HG03095 (cell line): ENCODE measurements at regions not wholly inside any gene's neighbourhood (a gene's known extent, or its start where the extent isn't known, plus 50 kb on each side); places are given as distances from the start of the nearest gene placed in this dataset.

Experiments
- ATAC-seq: cut with Tn5 transposase; IDR thresholded peaks from one replicate; pipeline ENCODE4 v1.9.1; 2021; ENCODE audit warnings: moderate library complexity; ENCODE audit not compliant: unreplicated experiment

DNA sequence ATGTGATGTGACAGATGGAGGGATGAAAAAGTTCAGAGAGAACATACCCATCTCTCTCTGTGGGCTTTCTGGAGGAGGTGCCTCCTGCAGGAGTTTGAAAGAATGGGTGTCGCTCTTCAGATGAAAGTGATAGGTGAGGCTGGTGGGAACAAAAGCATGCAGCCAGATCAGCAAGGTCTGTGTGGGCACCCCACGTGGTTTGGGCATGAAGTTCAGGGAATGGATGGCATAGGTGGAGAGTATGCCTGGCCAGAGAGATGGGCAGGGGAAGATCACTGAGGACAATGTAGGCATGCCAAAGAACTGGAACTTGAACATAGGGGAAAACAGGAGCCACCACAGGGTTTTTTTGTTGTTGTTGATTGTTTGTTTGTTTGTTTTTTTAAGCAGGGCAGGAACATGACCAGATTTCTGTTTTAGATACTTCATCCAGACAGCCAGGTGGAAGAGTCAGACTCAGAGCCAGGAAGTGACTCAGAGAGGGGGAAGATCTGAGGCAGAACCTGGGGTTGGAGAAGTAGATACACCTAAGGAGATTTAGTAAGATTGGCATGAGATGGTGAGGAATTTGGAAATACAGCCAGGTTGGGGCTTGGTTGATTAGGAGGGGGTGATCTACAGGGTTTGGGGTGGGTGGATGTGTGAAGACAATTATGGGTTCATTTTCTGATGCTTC lies 64.8 kb upstream of the CLSTN2 start:
- ATAC-seq: no peak

- no peak for ATAC-seq
Measured at GRCh38 chr3:139868773-139869172, 66.2 kb upstream of the CLSTN2 start.

DNA sequence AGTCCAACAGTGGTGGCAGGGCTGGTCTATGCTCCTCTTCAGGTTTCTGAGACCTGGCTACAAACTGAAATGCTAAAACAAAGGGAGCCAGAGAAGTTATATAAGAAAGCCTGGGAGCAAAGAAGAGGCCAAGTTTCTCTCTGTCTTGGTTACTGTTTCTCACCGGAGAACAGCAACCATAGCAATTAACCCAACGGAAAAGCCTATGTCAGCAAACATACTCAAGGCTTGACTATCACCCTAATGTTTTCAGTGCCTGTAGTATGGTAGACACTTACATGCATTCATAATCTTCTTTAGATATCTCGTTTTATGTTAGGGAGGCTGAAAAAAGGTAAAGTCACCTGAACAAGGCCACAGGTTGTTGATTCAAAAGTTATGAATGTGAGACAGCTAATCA lies 86.3 kb upstream of the CLSTN2 start:
- no peak for ATAC-seq

- no peak for ATAC-seq
Measured at GRCh38 chr3:139846729-139847128, 88.3 kb upstream of the CLSTN2 start.

DNA sequence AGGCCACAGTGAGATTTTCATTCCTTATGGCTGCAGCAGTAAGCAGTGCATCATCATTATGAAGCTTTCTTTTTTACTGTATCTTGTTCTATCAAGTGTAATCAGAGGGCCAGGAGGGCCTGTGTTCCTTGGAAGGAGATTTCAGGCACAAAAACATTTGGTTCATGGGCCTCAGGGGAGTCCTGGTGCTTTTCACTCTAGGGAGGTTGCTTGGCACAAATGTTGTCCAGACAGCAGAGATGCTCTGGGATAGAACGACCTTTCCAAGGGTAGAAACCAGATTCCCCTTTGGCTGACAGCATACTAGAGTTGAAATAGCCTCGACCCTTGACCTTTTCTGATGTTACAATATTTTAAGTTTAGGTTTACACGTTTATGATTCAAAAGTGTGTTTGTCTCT lies 95.3 kb upstream of the CLSTN2 start:
- no peak for ATAC-seq

DNA sequence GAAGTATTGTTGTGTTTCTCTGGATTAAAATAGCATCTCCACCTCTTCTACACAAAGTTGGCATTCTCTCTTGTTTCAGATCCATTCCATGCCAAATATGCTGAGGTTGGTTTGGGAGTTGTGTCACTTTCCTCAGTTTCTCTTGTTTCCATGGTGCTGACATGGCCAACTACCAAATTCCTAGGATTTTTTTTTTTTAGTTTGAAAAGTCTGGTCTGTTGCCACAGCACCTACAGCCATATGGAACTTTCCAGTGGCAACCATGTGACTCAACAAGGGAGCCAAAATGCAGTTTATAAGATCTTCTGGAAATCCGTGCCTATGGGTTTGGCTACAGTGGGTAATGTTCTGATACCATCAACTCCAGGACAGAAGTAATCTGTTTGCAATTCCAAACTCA lies 96.0 kb upstream of the CLSTN2 start:
- ATAC-seq: no peak

DNA sequence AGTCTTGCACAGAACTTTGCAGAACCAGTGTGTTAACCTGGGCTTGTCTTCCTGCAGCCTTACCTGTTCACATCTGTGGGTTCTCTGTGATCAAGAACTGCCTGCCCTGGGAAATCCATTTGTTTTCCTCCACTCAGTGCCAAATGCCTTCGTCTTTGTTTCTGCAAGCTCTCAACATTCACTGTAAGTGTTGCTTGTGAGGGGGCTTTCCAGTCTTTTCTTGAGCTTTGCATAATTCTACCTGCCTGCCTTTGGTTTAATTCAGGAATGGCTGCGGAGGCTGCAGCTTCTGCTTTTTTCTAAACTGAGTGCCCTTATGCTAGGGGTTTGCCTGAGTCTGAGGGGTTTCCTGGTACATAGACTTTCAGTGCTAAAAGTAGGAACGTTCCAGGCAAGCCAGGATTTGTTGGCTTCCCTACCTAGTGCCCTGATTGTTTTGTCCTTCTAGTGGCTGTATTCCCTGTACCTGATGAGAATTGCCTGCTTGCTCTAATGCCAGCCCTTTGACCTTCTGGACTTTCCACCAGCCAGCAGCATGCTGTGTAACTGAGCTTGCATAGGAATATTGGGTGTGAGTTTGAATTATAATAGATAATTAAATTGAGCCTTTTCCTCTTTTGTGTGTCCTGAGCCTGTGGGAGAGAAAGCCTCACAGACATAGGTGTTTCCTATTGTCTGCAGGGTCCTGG lies 96.6 kb upstream of the CLSTN2 start:
- no peak for ATAC-seq

DNA sequence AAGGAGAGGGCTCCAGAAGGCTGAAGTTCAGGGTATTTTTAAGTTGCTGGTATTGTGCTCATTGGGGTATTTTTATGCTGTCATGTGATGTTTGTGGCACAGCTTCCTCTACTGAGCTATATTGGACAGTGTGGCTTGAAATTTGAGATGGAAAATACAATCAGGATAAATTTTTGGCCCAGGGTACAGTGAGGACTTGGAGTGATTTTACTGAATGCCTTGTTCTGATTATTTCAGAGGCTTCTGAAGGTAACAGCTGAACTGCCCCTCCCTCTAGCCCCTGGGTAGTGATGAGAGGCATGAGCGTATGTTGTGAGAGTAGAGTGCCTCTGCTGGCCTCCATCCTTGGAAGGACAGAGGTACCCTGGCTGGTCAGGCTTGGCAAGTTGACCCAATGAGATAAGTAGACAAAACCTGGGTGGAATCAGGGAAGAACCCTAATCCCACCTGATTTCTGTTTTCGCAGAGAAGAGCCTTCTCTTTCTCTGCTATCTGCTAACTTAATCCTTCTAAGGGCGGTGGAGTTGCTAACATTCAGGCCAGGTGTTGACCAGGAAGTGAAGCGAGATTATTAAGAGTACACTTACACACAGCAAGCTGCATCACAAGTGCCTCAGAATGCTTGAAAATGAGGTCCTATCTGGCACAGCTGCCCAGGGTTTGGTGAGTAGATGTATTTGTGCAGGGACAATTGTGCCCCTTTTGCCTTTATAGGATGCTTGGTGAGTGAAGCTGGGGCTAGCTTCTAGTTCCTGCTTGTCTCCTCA lies 98.1 kb upstream of the CLSTN2 start:
- no peak for ATAC-seq

DNA sequence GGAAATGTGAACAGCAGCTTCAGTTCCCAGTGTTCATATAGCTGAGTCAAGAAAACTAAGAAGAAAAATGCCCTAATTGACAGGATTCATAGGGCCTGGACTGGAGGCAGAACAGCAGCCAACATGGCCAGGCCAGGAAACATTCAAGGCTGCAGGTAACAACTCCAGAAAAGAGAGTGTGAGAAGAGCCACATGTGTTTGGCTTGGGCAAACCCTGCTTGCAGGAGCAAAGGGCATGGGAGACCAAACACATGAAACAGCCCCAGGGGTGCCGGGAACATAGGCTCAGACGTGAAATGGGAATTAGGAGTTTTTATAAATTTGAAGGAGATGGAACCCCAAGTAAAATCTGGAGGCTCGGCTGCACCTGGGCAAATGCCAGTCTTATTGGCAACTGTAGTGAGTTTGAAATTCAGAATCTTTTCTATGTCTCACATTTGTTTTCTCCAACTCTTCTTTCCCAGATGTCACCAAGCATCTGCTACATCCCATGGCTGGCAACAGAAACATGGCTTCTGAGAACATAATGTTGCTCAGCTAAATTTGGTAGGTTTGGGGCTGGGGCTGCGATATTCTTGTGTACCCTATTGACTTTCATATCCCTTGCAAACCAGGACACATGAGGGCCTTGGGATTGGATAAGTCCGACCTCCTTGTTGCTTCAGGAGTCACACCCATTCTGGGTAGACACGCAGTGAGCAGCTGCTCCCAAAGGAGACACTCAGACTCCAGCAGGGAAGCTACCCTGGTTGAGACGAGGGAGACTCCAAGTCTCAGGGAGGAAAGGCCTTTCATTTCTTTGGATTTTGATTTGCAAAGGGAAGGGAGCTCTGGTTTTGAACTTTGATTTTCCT lies 98.9 kb upstream of the CLSTN2 start:
- ATAC-seq: no peak

GRCh38 chr3:139832998-139833397 lies 102.0 kb upstream of the CLSTN2 start:
- ATAC-seq: no peak

GRCh38 chr3:139830817-139831216 lies 104.2 kb upstream of the CLSTN2 start:
- no peak for ATAC-seq

GRCh38 chr3:139827833-139828232 lies 107.2 kb upstream of the CLSTN2 start:
- ATAC-seq: no peak

GRCh38 chr3:139824864-139825263 lies 110.1 kb upstream of the CLSTN2 start:
- no peak for ATAC-seq

DNA sequence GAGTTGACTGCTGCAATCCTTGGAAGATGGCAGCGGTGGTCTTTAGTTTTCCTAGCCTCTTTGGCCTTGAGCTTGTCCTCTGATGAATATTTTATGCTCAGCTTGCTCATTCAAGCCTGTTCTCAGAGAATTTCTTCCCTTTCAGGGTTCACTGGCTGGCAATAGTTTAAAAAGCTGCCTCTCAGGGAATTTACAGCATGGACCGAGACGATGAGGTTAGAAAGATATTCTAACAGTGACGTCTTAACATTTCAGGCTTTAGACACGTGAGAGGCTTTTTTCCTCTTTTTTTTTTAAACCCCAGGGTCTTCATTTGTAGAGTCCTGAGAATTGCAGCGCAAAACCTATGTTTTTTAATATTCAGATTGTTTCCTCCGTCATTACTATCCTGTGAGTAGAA lies 120.3 kb upstream of the CLSTN2 start:
- no peak for ATAC-seq

DNA sequence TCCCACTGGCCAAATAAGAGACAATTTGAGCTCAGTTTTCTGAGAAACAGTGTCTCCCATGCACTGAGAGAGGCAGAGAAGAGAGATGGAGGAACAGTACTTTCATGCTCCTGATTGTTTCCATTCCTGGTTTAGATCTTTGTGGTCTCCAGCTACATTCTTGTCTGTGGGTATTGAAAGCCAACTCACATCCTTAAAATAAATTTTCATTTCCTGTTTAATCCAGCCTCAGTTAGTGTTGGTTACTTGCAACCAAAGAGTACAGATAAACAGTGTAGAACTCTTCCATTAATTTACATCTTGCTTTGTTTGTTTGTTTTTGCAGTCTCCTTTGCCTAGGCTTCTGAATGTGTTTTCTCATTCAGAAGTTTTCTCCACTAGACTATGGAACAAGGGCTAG lies 123.7 kb upstream of the CLSTN2 start:
- ATAC-seq: no peak

- ATAC-seq: no peak
Measured at GRCh38 chr3:139808201-139808600, 126.8 kb upstream of the CLSTN2 start.

DNA sequence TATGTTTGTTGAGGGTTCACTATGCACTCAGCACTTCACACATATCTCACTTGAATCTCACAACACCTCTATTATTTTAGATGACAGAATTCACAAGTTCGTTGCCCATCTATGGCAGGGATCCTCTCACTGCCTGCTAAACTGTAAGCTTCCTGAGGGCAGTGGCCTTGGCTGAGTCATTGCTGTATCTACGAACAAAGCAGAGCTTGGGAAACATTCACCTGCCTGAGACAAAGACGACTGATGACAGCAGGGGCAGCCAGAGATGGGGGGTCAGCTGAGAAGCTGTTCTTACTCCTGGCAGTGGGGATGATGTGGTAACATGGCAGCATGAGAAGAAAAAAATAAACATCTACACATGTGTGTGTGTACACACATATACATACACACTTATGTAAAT lies 125.5 kb upstream of the NMNAT3 start:
- no peak for ATAC-seq

DNA sequence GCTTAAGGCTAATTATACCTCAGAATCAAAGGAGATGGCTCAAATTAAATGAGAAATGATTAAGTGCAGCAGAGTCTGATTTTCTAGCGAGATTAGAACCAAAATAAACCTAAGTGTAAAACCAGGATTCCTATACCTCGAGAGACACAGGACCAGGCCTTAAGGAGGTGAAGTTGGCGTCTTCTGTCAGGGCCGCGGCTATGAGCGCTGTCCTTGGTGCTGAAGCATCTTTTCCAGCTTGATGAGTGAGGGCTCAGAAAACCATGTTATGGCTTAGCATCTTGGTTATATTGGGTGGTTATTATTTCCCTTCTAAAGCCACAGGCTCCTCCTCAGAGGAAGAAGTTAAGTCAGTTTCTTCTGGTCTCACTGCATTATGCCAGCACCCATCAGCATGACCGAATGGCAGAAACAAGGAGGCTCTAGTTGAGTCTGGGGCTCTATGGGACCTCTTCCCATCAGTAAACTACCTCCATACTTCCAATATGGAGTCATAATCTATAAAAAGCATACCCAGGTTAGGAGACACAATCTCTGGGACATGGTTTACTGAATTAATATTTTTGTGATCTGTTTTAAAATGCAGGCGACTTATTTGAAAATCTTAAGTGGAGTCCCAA lies 120.1 kb upstream of the NMNAT3 start:
- no peak for ATAC-seq

DNA sequence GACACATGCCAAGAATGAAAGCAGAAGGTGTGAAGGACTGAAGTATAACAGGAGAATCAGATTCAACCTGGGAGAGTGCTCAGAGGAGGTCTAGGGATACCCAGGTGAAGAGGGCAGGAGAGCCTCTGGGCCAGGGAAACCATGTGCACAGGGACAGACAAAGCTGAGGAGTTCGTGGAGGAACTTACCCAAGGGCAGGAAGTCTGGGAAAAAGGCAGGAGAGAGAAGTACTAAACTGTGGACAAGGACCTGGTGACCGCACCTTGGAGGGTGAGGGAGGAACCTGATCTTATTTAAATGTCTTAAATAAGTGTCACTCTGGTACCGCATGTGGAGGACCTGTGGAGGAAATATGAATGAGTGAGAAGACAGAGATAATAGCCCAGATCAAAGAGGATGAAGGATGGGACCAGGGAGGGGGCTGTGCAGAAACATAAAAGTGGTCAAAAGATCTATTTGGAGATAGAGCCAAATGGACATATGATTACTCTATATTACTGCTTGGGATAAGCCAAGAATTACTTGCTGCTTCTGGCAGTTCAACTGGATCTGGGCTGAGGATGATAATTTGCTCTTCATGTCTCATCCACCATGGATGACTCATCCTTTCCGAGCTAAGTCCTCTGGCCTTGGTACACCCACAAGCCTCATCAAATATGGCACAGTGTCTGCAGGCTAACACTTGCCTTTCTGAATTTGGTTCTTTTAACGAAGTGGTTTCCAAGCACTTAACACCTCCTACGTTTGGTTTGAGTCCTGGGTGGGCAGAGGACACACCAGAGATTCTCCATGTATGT lies 116.9 kb upstream of the NMNAT3 start:
- no peak for ATAC-seq

DNA sequence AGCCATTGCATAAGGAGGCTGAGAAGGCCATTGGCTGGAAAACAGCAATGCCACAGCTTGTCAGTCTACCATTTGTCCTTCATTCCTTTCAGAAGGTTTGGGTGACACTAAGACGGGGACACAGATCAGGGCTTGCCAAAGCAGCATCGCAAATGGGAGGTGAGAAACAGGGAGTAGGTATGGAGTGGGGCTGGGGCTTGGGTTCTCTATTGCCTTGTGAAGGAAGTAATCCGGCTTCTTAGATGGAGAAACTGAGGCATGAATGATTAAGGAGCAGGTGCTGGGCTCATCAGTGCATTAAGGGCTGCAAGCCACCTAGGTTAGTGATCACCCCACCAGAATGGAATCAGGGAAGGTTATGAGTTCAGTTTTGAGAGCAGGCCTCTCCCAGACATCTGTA lies 115.6 kb upstream of the NMNAT3 start:
- no peak for ATAC-seq
